AG09309 (cell line): ENCODE measurements at regions not wholly inside any gene's neighbourhood (a gene's known extent, or its start where the extent isn't known, plus 50 kb on each side); places are given as distances from the start of the nearest gene placed in this dataset.

Experiments used
- DNase-seq: peaks from one replicate; pipeline ENCODE4 v3.0.0-alpha.2; 2010; ENCODE audit warnings: low read depth
- H3K4me3 ChIP-seq: 2 replicates; pipeline ENCODE4 v1.5.1; 2011; ENCODE audit warnings: mild to moderate bottlenecking, low read depth, low read length, moderate library complexity; ENCODE audit not compliant: control insufficient read depth
- TF ChIP-seq, protein P1 (sequence below): IDR thresholded peaks from 2 replicates; pipeline ENCODE4 v1.5.1; 2011; ENCODE audit warnings: mild to moderate bottlenecking, low read depth, low read length, inconsistent platforms; ENCODE audit not compliant: insufficient read depth, control insufficient read depth; ENCODE audit errors: missing control alignments

DNA sequence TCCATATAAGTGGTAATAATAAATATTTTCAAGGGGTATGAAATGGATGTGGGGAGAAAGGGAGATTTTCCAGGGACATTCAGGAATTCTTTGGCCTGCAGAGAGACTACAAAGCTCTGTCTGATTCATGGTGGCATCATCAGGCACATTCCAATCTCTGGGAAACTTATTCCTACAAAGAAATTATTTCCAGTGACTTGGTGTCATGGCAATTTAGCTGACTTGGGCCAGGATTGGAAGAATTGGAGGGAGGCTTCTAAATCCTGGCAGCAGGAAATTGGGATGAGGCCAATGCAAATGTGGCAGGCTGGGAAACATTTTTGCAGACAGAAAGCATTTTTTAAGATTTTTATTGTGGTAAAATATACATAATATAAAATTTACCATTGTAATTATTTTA, 204.6 kb downstream of the RTL9 start:
- DNase-seq: peak; percentile 23
- TF ChIP-seq, protein P1, sequence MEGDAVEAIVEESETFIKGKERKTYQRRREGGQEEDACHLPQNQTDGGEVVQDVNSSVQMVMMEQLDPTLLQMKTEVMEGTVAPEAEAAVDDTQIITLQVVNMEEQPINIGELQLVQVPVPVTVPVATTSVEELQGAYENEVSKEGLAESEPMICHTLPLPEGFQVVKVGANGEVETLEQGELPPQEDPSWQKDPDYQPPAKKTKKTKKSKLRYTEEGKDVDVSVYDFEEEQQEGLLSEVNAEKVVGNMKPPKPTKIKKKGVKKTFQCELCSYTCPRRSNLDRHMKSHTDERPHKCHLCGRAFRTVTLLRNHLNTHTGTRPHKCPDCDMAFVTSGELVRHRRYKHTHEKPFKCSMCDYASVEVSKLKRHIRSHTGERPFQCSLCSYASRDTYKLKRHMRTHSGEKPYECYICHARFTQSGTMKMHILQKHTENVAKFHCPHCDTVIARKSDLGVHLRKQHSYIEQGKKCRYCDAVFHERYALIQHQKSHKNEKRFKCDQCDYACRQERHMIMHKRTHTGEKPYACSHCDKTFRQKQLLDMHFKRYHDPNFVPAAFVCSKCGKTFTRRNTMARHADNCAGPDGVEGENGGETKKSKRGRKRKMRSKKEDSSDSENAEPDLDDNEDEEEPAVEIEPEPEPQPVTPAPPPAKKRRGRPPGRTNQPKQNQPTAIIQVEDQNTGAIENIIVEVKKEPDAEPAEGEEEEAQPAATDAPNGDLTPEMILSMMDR: no peak
- H3K4me3 ChIP-seq: no peak overlapping the region

DNA sequence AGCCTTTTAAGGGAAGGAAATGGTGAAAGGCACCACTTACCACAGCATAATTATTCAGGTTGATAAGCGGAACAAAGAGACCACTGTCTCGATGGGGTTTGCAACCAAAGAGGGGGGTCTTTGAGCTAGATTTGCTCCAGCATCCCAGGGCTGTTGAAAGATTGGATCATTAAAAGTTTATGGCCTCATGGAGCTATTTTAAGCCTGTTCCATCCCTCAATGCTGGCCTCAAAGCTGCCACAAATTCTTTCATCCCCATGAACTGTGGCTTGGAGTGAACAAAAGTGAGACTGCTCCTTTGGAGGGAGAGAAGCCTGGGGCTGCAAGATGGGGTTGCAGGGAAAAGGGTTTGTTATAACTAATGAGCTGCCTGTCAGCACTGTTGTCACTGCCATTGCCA, 209.8 kb downstream of the RTL9 start:
- TF ChIP-seq, protein P1: no peak
- no peak for DNase-seq
- H3K4me3 ChIP-seq: no peak overlapping the region

DNA sequence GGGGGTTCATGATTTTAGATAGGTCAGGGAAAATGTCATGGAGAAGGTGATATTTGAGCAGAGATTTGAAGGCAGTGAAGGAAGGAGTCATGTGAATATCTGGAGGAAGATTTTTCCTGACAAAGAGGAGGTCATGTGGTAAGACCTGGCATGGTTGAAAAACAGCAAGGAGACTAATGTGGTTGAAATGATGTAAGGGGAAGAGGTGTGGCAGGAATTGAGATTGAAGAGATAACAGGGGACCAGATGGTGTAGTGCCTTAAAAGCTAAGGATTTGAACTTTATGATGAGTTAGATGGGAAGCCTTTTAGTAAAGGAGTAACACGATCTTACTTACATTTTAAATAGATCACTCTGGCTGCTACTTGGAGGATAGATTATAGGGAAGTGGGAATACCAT, 210.9 kb downstream of the RTL9 start:
- TF ChIP-seq, protein P1: no peak
- H3K4me3 ChIP-seq: no peak overlapping the region
- peak; percentile 20 for DNase-seq

DNA sequence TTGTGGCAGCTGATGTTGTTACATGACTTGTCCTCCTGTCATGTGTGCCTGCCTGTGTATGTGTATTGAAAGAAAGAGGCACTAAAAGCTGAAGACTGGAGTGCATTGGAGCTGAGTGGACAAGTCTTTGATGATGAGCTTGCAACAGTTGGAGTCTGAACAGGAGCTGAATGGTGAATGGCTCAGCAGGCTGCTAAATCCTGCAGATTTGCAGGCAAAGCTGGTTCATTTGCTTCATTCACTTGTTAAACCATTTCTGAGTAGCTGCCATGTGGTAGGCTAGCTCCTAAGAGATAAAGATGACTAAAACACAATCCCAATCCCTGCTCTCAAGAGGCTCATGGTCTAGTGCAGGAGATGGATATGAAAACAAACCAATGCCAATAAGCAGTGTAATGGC, 217.3 kb downstream of the CHRDL1 start:
- H3K4me3 ChIP-seq: no peak overlapping the region
- DNase-seq: no peak
- TF ChIP-seq, protein P1: no peak

DNA sequence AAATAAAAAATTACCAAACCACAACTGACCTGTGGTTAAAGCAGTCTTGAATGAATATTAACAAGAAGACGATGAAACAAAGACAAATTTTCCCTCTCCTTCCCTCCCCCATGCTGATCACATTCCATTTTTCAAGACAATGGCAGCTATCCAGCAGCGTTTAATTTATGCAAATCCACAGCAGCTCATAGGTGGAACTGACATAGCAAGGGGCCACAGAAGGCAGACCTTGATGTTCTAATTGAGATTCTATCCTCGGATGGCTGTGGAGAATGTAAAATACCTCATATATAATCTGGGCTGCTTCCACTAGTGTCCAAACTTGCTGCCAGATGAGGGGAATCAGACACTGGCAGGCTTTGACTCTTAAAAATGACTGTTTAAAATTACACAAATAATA, 211.5 kb downstream of the CHRDL1 start:
- DNase-seq: no peak
- H3K4me3 ChIP-seq: no peak overlapping the region
- TF ChIP-seq, protein P1: no peak

DNA sequence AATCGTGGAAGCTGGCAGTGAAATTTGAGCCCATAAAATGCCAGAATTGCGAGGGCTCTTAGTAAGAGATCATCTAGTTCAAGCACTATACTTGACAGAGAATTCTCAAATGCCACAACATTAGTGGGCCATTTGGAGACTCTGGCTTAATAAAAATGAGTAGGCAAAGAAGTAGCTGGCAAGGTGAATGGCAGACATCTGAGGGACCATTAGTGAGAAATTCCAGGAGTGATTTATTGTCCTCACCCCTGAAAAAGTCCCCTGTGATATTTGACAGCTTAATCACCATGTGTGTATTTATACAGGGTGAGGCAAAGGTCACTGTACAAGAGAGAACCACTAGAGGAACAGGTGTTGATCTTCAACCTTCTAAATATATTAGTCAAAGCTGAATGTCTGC, 207.5 kb downstream of the CHRDL1 start:
- no peak for DNase-seq
- H3K4me3 ChIP-seq: no peak overlapping the region
- TF ChIP-seq, protein P1: no peak

DNA sequence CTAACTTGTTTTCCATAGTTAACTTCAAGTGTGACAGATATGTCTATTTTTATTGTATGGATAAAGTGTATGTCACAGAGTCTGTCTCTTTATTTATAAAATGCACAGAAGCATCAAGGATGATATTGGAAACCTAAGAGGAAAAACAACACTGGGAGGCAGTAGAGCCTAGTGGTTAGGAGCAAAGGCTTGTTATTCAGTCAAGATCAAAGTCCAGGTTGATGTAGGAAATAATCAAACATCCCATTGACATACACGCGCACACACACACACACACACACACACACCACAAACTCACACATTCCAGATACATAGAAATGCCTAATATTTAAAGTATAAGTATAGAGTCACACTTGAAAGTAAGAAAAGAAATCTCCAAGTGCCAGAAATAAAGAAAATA, 206.8 kb downstream of the CHRDL1 start:
- TF ChIP-seq, protein P1: no peak
- no peak overlapping the region for H3K4me3 ChIP-seq
- DNase-seq: no peak
